Lower leg skin (tissue), 4 donors: ENCODE measurements at regions not wholly inside any gene's neighbourhood (a gene's known extent, or its start where the extent isn't known, plus 50 kb on each side); places are given as distances from the start of the nearest gene placed in this dataset.
A peak's percentile ranks its signal among the peaks of the same experiment; 100 is the strongest.

Source experiments
- DNase-seq, 2 donors: peaks; one replicate each; pipeline ENCODE4 v3.0.0-alpha.2; 2019; ENCODE audit warnings: low spot score in 2 of 2
- H3K4me3 ChIP-seq: fragments of 200-600 bp; sonication (generic); 2 replicates; pipeline ENCODE4 v1.5.1; 2017; ENCODE audit warnings: mild to moderate bottlenecking, low read depth; ENCODE audit not compliant: poor library complexity, severe bottlenecking
- POLR2A ChIP-seq, 2 donors: fragments of 450-650 bp; IDR thresholded peaks; one replicate each; pipeline ENCODE4 v1.6.1; 2016 to 2017; ENCODE audit warnings: antibody characterized with exemption in 2 of 2, mild to moderate bottlenecking in 1 of 2, moderate library complexity in 1 of 2
- WGBS, 2 donors: methylation state at CpG; one replicate each; pipeline ENCODE4 v1.1.5; 2018; 5-methylcytosine and 5-hydroxymethylcytosine counted together
- intact Hi-C: fragments of 100-400 bp; cut with DNase I; formaldehyde crosslinking; loops from one replicate; pipeline ENCODE4 v1.15.0; 2023; ENCODE audit warnings: low total_unique reads
- TF ChIP-seq, protein P1 (sequence below), 3 donors: fragments of 450-650 bp; IDR thresholded peaks; one replicate each; pipeline ENCODE4 v1.5.1; 2016; ENCODE audit warnings: antibody characterized with exemption in 3 of 3, mild to moderate bottlenecking in 3 of 3, moderate library complexity in 2 of 3

DNA sequence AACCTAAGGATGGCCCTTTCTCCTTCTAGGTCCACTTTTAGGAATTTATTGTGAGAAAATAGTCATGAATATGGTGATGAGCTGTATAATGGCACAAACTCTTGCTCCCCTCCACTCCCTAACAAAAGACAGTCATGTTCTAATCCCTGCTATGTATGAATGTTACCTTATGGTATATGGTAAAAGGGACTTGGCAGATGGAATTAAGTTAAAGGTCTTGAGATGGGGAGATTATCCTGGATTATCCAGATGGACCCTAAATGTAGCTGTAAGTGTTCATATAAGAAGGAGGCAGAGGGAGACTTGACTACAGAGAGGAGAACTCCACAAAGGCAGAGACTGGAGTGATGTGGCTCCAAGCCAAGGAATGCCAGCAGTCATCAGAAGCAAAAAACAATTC is 296.1 kb downstream of the SOX9 start:
- intact Hi-C loops: no loop called here

GRCh38 chr17:72417627-72418026 is 296.8 kb downstream of the SOX9 start:
- 90 to 97% methylated on average over 2 of the region's 2 CpGs for WGBS, 2 donors
- intact Hi-C loops: no loop called here
- H3K4me3 ChIP-seq: no peak overlapping the region
- TF ChIP-seq, protein P1, sequence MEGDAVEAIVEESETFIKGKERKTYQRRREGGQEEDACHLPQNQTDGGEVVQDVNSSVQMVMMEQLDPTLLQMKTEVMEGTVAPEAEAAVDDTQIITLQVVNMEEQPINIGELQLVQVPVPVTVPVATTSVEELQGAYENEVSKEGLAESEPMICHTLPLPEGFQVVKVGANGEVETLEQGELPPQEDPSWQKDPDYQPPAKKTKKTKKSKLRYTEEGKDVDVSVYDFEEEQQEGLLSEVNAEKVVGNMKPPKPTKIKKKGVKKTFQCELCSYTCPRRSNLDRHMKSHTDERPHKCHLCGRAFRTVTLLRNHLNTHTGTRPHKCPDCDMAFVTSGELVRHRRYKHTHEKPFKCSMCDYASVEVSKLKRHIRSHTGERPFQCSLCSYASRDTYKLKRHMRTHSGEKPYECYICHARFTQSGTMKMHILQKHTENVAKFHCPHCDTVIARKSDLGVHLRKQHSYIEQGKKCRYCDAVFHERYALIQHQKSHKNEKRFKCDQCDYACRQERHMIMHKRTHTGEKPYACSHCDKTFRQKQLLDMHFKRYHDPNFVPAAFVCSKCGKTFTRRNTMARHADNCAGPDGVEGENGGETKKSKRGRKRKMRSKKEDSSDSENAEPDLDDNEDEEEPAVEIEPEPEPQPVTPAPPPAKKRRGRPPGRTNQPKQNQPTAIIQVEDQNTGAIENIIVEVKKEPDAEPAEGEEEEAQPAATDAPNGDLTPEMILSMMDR (IDR thresholded peaks at IDR 0.05): no peak
- TF ChIP-seq POLR2A (IDR thresholded peaks at IDR 0.05): no peak
- DNase-seq: no peak

More for the DNA sequence above, 296.1 kb downstream of the SOX9 start:
- TF ChIP-seq POLR2A (IDR thresholded peaks at IDR 0.05): no peak
- TF ChIP-seq, protein P1 (IDR thresholded peaks at IDR 0.05): no peak
- DNase-seq: no peak
- H3K4me3 ChIP-seq: no peak overlapping the region

DNA sequence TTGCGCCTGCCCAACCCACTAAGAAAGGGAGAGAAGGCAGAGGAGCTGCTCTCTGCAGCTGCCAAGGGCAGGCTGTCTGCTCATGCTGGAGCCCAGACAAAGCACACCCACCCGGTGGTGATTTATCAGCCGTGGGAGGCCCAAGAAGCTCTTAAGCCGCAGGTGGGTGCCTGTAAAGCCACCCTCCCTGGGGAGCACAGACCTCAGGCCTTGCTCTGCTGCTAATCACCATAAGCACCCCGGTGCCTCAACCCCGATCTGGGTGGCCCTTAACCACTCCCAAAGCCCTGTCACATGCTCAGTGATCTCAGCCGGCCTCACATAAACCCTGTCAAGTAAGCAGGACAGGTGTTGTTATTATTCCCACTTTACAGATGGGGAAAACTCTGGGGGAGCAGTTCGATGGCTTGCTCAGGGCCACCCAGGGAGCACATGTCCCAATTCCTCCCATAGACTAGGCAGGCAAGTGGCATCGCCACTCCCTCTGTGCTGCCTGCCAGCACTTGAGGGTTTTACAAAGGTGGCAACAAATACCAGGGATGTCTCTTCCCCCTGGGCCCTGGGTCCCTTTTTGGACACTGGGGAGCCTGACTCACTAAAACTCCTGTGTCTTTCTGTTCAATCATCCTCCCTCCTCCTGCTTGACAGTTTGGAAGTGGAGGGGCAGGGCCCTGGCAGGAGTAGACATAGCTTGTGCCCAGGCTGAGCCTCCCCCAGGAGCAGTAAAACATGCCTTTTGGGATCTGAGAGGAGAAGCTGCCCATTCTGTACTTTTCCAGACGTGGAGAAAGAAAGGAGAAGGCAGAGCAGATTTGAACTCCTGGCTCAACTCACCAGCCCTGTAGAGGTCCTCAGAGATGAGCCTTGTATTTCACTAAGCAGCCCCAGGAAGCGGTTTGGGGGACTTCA is 299.3 kb downstream of the SOX9 start:
- no peak for DNase-seq
- no peak overlapping the region for H3K4me3 ChIP-seq
- 64 to 72% methylated on average over 11 of the region's 11 CpGs for whole genome bisulfite sequencing, 2 donors
- TF ChIP-seq, protein P1 (IDR thresholded peaks at IDR 0.05): no peak
- no peak for TF ChIP-seq POLR2A (IDR thresholded peaks at IDR 0.05)
- intact Hi-C loops: no loop called here

DNA sequence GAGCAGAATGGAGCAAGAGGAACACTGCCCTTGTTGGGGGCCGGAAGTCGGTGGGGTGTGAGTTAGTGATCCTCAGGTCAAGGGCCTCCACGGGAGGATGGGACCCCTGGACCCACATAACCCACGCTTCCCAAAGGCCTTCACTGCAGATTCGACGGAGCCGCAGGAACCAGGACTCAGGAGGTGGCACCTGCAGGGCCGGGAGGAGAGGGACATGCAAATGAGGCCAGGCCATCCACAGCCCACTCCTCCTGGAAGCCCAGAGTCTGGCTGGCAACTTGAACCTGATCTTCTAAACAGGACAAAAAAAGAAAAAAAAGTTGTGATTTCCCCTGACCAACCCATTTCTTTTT is 299.9 kb downstream of the SOX9 start:
- WGBS, 2 donors: 88 to 91% methylated on average over 8 of the region's 8 CpGs
- intact Hi-C loops: no loop called here
- no peak overlapping the region for H3K4me3 ChIP-seq
- TF ChIP-seq POLR2A (IDR thresholded peaks at IDR 0.05): no peak
- TF ChIP-seq, protein P1 (IDR thresholded peaks at IDR 0.05): no peak
- no peak for DNase-seq

DNA sequence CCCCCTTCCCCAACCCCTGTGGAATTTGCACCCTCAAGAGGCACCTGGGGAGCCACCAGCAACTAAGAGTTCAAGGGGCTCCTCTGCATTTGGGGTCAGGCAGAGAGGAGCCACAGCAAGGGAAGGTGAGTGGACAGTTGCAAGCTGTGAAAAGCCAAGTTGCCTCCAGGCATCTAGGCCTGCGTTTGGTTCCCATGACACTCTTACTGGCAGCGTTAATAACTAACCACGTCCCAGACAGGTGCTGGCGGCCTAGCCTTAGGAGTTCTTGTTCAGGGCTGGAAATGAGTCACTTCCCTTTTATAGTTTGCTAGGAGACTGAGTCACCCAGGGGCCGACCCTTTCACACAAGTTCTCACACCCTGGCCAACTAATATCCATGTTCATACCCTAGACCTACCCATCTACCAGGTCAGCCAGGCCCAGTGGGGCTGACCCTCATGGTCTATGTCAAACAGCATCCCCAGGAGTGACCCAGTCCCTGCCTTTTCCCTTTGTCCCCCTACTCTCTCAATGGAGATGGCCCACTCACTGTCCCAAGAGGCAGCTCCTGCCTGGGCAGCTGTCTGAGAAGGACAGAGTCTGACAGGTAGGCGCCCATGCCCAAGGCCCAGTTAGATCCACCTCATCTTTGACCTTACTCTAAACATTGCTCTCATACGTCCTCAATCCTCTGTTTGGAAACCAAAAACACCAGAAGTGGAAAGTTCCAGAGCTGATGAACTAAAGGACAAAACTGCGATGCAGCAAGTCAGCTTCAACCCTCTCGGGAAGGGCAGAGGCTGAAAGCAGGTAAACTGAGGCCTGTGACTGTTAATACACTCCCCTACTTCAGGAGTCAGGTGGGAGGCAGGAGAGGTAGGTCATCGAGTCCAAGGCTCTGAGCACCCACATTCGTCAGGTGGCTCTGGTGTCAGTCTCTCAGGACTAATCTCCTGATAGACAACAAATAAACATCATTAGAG is 300.6 kb downstream of the SOX9 start:
- WGBS, 2 donors: 59 to 65% methylated on average over 11 of the region's 11 CpGs
- no peak for DNase-seq
- intact Hi-C loops: no loop called here
- no peak overlapping the region for H3K4me3 ChIP-seq
- TF ChIP-seq, protein P1 (IDR thresholded peaks at IDR 0.05): peak in 1 of 3 donors; percentile 38
- TF ChIP-seq POLR2A (IDR thresholded peaks at IDR 0.05): no peak
